ENCODE measurements at regions not wholly inside any gene's neighbourhood (a gene's known extent, or its start where the extent isn't known, plus 50 kb on each side); places are given as distances from the start of the nearest gene placed in this dataset.
"Not testable (repeated sequence)": the region's sequence is repeated elsewhere in the genome, so short reads cannot be mapped to it uniquely, and the experiment has no call there.

DNA sequence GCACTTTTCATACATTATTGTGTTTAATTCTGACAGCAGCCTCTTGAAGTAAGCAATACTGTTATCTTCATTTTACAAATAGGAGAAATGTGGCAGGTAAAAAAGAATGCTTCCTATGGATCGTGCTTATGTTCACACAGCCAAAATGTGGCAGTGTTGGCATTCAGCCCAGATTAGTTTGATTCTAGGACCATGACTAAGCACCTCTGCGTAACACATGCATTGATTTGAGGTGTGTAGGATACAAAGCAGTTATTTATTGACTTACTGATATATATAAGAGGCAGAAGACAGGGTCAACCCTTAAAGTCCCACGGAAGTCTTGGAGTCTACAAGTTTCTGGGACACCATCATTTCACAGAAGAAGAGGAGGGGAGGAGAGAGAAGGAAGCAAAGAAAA lies 1144.4 kb upstream of the GOT2 start:
- DNase-seq (no peak), ATAC-seq (replicated peaks) (no peak)
- Mint-ChIP-seq H3K9me3 (peaks cover 5 to 7% of the 10 kb centered on the region in 2 donors), H3K4me3 (no peak overlapping the region), H3K36me3 (ENCODE audit: insufficient read depth) (no peaks in the 10 kb centered on the region), H3K27me3 (no peaks in the 10 kb centered on the region), H3K4me1 (ENCODE audit: low read depth in 2 of 2) (no peaks in the 10 kb centered on the region), H3K27ac (no peak overlapping the region)

DNA sequence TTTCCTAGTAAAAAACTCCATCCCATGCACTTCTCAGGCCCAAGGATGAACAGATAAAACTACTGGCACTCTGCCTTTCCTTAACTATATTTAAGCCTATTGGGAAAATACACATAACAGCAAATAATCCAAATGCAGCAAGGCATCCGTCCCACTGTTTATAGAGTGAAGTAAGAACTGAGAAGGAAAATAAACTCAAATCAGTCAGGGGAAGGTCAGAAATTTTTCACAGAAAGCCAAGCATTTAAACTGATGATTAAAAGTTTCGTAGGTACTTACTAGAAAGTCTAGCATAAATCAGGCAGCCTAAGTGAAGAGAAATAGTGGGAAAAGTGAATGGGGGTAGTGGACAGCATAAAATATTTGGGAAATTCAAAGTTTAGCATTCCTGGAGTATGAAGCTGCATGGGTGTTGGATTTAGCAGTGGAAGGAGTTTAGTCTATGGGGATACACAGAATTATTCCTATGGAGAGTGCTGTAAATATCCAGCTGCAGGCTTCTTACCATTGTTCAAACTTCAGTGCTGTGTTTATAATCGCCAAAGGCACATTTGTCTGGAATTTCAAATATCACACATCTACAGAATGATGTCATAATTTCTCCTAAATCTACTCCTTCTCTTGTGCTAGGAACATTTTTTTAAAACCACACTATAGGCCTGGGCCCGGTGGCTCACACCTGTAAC lies 1131.0 kb upstream of the GOT2 start:
- Mint-ChIP-seq H3K27ac (no peak overlapping the region), H3K4me1 (ENCODE audit: low read depth in 2 of 2) (no peaks in the 10 kb centered on the region), H3K36me3 (ENCODE audit: insufficient read depth) (no peaks in the 10 kb centered on the region), H3K4me3 (no peak overlapping the region), H3K9me3 (peaks cover 20% of the 10 kb centered on the region in 2 donors), H3K27me3 (no peaks in the 10 kb centered on the region)
- ATAC-seq (replicated peaks) (no peak), DNase-seq (no peak)

- Mint-ChIP-seq H3K4me3 (no peak overlapping the region), H3K27me3 (no peaks in the 10 kb centered on the region), H3K27ac (no peak overlapping the region), H3K9me3 (peaks cover 13 to 14% of the 10 kb centered on the region in 2 donors), H3K36me3 (ENCODE audit: insufficient read depth) (no peaks in the 10 kb centered on the region), H3K4me1 (ENCODE audit: low read depth in 2 of 2) (no peaks in the 10 kb centered on the region)
- no peak for DNase-seq
- ATAC-seq (replicated peaks), result no peak
These were observed 1125.7 kb upstream of the GOT2 start for GRCh38 chr16:59859676-59860402.

- H3K4me1 Mint-ChIP-seq (ENCODE audit: low read depth in 2 of 2), result no peaks in the 10 kb centered on the region
- H3K27ac Mint-ChIP-seq, result no peak overlapping the region
- no peaks in the 10 kb centered on the region for H3K36me3 Mint-ChIP-seq (ENCODE audit: insufficient read depth)
- H3K27me3 Mint-ChIP-seq, result no peaks in the 10 kb centered on the region
- DNase-seq (no peak), ATAC-seq (replicated peaks) (no peak)
- H3K9me3 Mint-ChIP-seq, result peaks cover 10 to 45% of the 10 kb centered on the region in 2 donors
- H3K4me3 Mint-ChIP-seq, result no peak overlapping the region
These were observed 1120.8 kb upstream of the GOT2 start for GRCh38 chr16:59854846-59855439.

DNA sequence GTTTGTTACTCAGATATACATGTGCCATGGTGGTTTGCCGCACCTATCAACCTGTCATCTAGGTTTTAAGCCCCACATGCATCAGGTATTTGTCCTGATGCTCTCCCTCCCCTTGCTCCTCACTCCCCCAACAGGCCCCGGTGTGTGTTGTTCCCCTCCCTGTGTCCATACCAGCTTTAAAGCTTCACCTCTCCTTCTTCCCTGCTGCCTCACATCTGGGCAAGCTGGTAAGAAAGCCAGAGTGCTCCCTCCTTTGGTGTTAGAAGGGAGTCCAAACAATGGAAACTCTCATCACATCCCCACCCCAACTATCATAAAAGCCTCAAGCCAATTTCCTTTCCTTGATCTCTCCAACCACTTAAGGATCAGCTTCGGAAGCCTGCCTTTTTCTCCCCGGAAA lies 1115.6 kb upstream of the GOT2 start:
- ATAC-seq (replicated peaks), result no peak
- Mint-ChIP-seq H3K4me1 (ENCODE audit: low read depth in 2 of 2) (no peaks in the 10 kb centered on the region), H3K9me3 (peaks cover 9 to 51% of the 10 kb centered on the region in 2 donors), H3K36me3 (ENCODE audit: insufficient read depth) (no peaks in the 10 kb centered on the region), H3K27me3 (no peaks in the 10 kb centered on the region), H3K4me3 (no peak overlapping the region), H3K27ac (no peak overlapping the region)
- no peak for DNase-seq

GRCh38 chr16:59848296-59848695 lies 1114.2 kb upstream of the GOT2 start:
- no peak overlapping the region for H3K27ac Mint-ChIP-seq
- peaks cover 11 to 49% of the 10 kb centered on the region in 2 donors for H3K9me3 Mint-ChIP-seq
- no peak overlapping the region for H3K4me3 Mint-ChIP-seq
- DNase-seq, result no peak
- no peak for ATAC-seq (replicated peaks)
- no peaks in the 10 kb centered on the region for H3K27me3 Mint-ChIP-seq
- no peaks in the 10 kb centered on the region for H3K36me3 Mint-ChIP-seq (ENCODE audit: insufficient read depth)
- H3K4me1 Mint-ChIP-seq (ENCODE audit: low read depth in 2 of 2), result no peaks in the 10 kb centered on the region

DNA sequence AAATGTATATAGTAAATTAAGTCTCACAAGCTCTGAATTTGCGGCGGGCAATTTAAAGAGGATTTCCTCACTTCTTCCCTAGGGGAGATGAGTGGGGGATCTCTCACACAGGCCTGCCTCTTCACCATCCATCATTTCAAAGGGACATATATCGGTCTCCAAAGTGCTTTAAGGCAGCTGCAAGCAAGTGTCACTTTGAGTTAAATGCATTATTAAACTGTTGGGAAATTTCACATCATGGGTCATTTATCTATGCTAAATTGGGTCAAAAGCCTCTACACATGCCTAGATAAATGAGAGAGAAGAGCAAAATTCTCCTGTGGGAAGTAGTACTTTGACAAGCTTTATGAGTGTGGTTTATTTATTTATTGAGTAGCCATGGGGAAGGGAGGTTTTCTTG lies 1106.1 kb upstream of the GOT2 start:
- DNase-seq, result no peak
- peaks cover 12 to 25% of the 10 kb centered on the region in 2 donors for H3K9me3 Mint-ChIP-seq
- no peaks in the 10 kb centered on the region for H3K27me3 Mint-ChIP-seq
- H3K4me1 Mint-ChIP-seq (ENCODE audit: low read depth in 2 of 2), result no peaks in the 10 kb centered on the region
- no peak for ATAC-seq (replicated peaks)
- H3K36me3 Mint-ChIP-seq (ENCODE audit: insufficient read depth), result no peaks in the 10 kb centered on the region
- no peak overlapping the region for H3K4me3 Mint-ChIP-seq
- H3K27ac Mint-ChIP-seq, result no peak overlapping the region

DNA sequence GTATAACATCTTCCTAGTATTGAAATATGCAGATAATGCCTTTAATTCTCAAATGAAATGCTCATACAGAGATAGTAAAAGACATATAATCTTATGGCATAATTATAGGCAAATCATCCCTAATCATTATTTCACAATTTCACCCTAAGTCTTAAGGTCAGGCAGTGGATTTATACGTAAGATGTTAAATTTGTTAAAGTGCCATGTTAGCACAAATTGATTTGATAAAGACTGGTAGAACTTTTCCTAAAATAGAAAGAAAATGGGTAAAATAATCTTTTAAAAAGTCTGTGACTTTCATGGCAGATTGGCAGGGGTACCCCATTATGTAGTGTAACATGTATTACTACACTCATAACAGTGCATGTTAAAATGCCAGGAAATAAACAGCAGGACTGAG lies 1092.7 kb upstream of the GOT2 start:
- Mint-ChIP-seq H3K9me3 (peaks cover 9 to 13% of the 10 kb centered on the region in 2 donors), H3K27ac (no peak overlapping the region), H3K36me3 (ENCODE audit: insufficient read depth) (no peaks in the 10 kb centered on the region), H3K4me1 (ENCODE audit: low read depth in 2 of 2) (no peaks in the 10 kb centered on the region), H3K4me3 (no peak overlapping the region), H3K27me3 (no peaks in the 10 kb centered on the region)
- DNase-seq, result no peak
- no peak for ATAC-seq (replicated peaks)

GRCh38 chr16:59809488-59809887 lies 1075.4 kb upstream of the GOT2 start:
- not testable (repeated sequence) for DNase-seq; H3K27me3 Mint-ChIP-seq; ATAC-seq (replicated peaks); H3K27ac Mint-ChIP-seq; H3K4me1 Mint-ChIP-seq (ENCODE audit: low read depth in 2 of 2); H3K4me3 Mint-ChIP-seq; H3K36me3 Mint-ChIP-seq (ENCODE audit: insufficient read depth)
- peaks cover 21 to 54% of the 10 kb centered on the region in 2 donors for H3K9me3 Mint-ChIP-seq

DNA sequence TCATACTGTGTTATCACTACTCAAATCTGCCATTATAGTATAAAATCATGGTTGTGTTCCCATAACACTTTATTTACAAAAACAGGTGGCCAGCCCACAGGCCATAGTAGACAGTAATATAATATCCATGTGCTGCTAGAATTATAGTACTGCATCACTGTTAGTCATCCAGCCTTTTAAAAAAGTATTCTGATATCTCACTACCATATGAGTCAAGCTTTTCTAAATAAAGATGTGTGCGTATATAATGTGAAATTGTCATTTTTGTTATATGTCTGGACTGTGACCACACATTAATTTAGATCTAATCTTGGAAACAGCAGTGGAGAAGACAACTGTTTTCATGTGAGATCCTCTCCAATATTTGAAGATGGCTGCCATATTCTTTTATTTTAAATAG lies 1049.1 kb upstream of the GOT2 start:
- Mint-ChIP-seq H3K27me3 (no peaks in the 10 kb centered on the region), H3K36me3 (ENCODE audit: insufficient read depth) (no peaks in the 10 kb centered on the region), H3K27ac (no peak overlapping the region), H3K4me1 (ENCODE audit: low read depth in 2 of 2) (no peaks in the 10 kb centered on the region), H3K4me3 (no peak overlapping the region), H3K9me3 (peaks cover 6 to 31% of the 10 kb centered on the region in 2 donors)
- ATAC-seq (replicated peaks) (no peak), DNase-seq (no peak)

- no peak overlapping the region for H3K27ac Mint-ChIP-seq
- peaks cover 6 to 16% of the 10 kb centered on the region in 2 donors for H3K9me3 Mint-ChIP-seq
- H3K27me3 Mint-ChIP-seq, result no peaks in the 10 kb centered on the region
- ATAC-seq (replicated peaks) (no peak), DNase-seq (no peak)
- H3K36me3 Mint-ChIP-seq (ENCODE audit: insufficient read depth), result no peaks in the 10 kb centered on the region
- H3K4me1 Mint-ChIP-seq (ENCODE audit: low read depth in 2 of 2), result no peaks in the 10 kb centered on the region
- no peak overlapping the region for H3K4me3 Mint-ChIP-seq
These were observed 1039.2 kb upstream of the GOT2 start for GRCh38 chr16:59773330-59773729.

- ATAC-seq (replicated peaks) (no peak), DNase-seq (no peak)
- no peak overlapping the region for H3K4me3 Mint-ChIP-seq
- H3K27ac Mint-ChIP-seq, result no peak overlapping the region
- H3K4me1 Mint-ChIP-seq (ENCODE audit: low read depth in 2 of 2), result no peaks in the 10 kb centered on the region
- H3K36me3 Mint-ChIP-seq (ENCODE audit: insufficient read depth), result no peaks in the 10 kb centered on the region
- H3K27me3 Mint-ChIP-seq, result no peaks in the 10 kb centered on the region
- peaks cover 21 to 31% of the 10 kb centered on the region in 2 donors for H3K9me3 Mint-ChIP-seq
These were observed 1025.2 kb upstream of the GOT2 start for GRCh38 chr16:59759296-59759695.

GRCh38 chr16:59758848-59759247 lies 1024.7 kb upstream of the GOT2 start:
- ATAC-seq (replicated peaks), result no peak
- Mint-ChIP-seq H3K9me3 (peaks cover 21 to 31% of the 10 kb centered on the region in 2 donors), H3K27ac (no peak overlapping the region), H3K4me1 (ENCODE audit: low read depth in 2 of 2) (no peaks in the 10 kb centered on the region), H3K4me3 (no peak overlapping the region), H3K27me3 (no peaks in the 10 kb centered on the region), H3K36me3 (ENCODE audit: insufficient read depth) (no peaks in the 10 kb centered on the region)
- DNase-seq, result no peak

DNA sequence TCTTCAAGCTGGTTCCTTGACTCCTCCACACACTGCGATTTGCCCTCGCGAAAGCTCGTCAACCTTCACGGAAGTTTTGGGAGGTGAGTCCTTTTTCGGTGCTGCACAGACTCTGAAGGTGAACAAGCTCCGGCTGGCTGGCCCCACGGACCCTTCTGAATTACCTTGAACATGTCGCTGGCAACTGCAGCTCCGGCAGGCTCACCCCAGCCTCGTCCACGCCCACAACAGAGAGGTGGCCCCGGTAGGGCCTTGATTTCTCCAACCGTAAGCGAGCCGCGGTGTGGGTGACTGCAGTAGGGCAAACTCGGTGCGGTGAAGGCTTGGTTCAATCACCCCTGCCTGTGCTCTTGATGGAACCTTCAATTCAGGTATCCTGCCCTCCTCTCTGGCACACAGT lies 1020.7 kb upstream of the GOT2 start:
- Mint-ChIP-seq H3K36me3 (ENCODE audit: insufficient read depth) (no peaks in the 10 kb centered on the region), H3K4me1 (ENCODE audit: low read depth in 2 of 2) (no peaks in the 10 kb centered on the region), H3K27ac (no peak overlapping the region), H3K4me3 (no peak overlapping the region), H3K9me3 (peaks cover 17 to 22% of the 10 kb centered on the region in 2 donors), H3K27me3 (no peaks in the 10 kb centered on the region)
- DNase-seq (no peak), ATAC-seq (replicated peaks) (no peak)

All from effector memory CD8-positive, alpha-beta T cell (primary cell).